ENCODE measurements at regions not wholly inside any gene's neighbourhood (a gene's known extent, or its start where the extent isn't known, plus 50 kb on each side); places are given as distances from the start of the nearest gene placed in this dataset.
"Not testable (repeated sequence)": the region's sequence is repeated elsewhere in the genome, so short reads cannot be mapped to it uniquely, and the experiment has no call there.

DNA sequence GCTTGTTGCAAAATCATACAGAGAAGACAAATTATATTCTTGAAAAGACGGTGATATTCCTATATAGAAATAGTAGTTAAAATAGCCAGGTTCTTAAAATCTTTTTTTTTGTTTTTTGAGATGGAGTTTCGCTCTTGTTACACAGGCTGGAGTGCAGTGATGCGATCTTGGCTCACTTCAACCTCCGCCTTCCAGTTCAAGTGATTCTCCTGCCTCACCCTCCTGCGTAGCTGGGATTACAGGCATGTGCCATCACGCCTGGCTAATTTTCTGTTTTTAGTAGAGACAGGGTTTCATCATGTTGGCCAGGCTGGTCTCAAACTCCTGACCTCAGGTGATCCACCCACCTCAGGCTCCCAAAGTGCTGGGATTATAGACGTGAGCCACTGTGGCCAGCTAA is 257.9 kb upstream of the CELF2 start:
- DNase-seq (ENCODE audit: extremely low read depth in 1 of 11, low read depth in 9 of 11, low spot score in 4 of 11): not testable (repeated sequence)

DNA sequence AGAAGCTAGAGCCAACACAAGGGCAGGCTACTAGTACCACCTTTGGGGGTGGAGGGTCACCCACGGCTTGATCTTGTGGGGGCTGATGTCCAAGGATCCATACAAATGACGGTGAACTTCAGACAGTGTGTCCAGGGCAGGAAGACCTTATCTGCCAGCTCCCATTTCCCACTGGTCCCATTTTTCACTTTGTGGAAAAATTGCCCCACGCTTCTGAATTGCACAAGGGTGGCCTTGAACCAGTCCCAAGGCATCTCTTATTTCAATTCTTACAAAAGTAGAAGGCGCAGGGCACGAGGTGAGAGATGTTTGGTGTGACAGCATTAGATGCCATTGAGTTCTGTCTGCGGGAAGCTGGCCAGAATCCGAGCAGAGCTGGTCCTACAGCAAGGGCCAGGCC is 252.7 kb upstream of the CELF2 start:
- no peak for DNase-seq (ENCODE audit: extremely low read depth in 1 of 11, low read depth in 9 of 11, low spot score in 4 of 11)

- no peak for DNase-seq (ENCODE audit: extremely low read depth in 1 of 11, low read depth in 9 of 11, low spot score in 4 of 11)
Observed at GRCh38 chr10:10772411-10772810, 245.3 kb upstream of the CELF2 start.

GRCh38 chr10:10772874-10773508 is 244.7 kb upstream of the CELF2 start:
- no peak for DNase-seq (ENCODE audit: extremely low read depth in 1 of 11, low read depth in 9 of 11, low spot score in 4 of 11)

GRCh38 chr10:10774416-10774815 is 243.3 kb upstream of the CELF2 start:
- no peak for DNase-seq (ENCODE audit: extremely low read depth in 1 of 11, low read depth in 9 of 11, low spot score in 4 of 11)

GRCh38 chr10:10776363-10776762 is 241.3 kb upstream of the CELF2 start:
- DNase-seq (ENCODE audit: extremely low read depth in 1 of 11, low read depth in 9 of 11, low spot score in 4 of 11): no peak

DNA sequence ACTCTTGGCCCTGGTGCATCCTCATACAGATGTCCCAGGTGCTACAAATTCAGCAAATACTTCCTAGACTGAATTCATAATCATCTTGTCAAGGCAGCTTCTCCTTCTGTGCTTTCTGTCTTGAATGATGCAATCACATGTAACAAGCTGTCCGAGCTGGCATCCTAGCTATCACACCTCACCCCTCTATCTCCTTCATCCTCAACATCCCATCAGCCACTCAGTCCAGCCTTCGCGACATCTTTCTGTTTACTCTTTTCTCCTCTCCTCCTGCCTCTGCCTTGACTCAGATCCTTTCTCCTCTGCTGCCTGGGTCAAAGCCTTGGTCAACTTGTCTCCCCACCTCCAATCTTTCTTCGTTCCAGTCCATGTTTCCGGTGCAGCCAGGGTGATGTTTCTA is 240.4 kb upstream of the CELF2 start:
- DNase-seq (ENCODE audit: extremely low read depth in 1 of 11, low read depth in 9 of 11, low spot score in 4 of 11): no peak

DNA sequence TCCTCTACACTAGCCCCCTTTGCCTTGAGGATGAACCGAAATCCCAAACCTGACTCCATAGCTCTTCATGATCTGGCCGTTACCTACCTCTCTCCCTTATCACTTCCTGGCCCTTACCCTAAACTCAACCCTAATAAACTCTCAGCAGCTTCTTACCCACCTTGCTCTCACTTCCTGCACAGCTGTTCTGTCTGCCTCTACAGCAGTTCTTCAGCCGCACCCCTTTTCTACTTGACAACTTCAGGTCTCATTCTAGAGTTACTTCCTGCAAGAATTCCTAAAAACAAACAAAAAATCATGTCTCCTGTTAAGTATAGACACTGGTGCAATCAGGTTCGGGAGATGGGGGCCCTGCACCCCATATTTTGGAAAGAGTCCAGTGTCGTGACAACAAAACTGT is 239.9 kb upstream of the CELF2 start:
- no peak for DNase-seq (ENCODE audit: extremely low read depth in 1 of 11, low read depth in 9 of 11, low spot score in 4 of 11)

DNA sequence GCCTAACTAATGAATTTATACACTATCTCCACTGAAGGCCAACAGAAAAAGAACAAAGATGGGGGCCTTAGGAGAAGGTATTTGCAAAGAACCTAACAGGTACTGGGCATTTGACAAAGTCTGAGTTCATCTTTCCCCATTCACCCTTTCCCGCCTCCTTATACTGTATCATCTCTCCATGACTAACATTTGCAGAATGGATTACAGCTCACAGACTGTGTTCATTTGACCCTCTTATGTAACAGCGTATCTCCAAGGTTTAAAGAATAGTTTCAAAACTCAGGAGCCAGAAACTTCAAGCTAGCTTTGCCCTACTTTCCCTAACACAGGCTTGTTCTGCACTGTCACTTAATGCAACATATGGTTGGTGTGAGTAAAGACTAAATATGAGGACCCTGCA is 238.7 kb upstream of the CELF2 start:
- no peak for DNase-seq (ENCODE audit: extremely low read depth in 1 of 11, low read depth in 9 of 11, low spot score in 4 of 11)

- DNase-seq (ENCODE audit: extremely low read depth in 1 of 11, low read depth in 9 of 11, low spot score in 4 of 11): no peak
Observed at GRCh38 chr10:10779511-10779910, 238.2 kb upstream of the CELF2 start.

- no peak for DNase-seq (ENCODE audit: extremely low read depth in 1 of 11, low read depth in 9 of 11, low spot score in 4 of 11)
Observed at GRCh38 chr10:10780746-10781145, 236.9 kb upstream of the CELF2 start.

DNA sequence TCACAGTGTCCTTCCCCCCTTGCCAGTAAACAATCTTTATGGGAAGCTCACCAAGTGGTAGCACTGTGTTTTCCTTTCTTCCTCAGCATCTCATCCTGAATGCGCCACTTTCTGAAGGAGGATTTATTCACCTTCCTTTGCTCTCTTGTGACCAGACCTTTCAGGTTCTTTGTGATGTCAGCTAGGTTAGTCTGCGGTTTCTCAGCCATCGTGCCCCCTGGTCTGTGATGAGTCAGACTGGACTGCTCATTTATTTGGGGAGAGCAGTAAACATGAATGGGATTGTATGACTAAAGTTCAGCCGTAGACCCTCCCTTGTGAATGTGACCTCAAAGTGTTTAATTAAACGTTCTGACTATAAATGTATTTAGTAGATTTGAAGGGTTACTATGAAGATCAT is 235.1 kb upstream of the CELF2 start:
- no peak for DNase-seq (ENCODE audit: extremely low read depth in 1 of 11, low read depth in 9 of 11, low spot score in 4 of 11)

DNA sequence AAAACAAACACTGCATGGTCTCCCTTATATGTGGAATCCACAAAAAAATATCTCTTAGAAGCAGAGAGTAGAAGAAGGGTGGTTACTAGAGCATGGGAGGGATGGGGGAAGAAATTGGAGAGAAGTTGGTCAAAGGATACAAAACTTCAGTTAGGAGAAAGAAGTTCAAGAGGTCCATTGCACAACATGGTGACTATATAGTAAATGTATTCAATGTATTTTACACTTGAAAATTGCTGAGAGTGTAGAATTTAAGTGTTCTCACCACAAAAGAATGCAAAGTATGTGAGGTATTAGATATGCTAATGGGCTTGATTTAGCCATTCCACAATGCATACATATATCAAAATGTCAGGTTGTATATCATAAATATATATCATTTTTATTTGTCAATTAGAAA is 232.0 kb upstream of the CELF2 start:
- DNase-seq (ENCODE audit: extremely low read depth in 1 of 11, low read depth in 9 of 11, low spot score in 4 of 11): no peak

- DNase-seq (ENCODE audit: extremely low read depth in 1 of 11, low read depth in 9 of 11, low spot score in 4 of 11): no peak
Observed at GRCh38 chr10:10786109-10787090, 231.3 kb upstream of the CELF2 start.

DNA sequence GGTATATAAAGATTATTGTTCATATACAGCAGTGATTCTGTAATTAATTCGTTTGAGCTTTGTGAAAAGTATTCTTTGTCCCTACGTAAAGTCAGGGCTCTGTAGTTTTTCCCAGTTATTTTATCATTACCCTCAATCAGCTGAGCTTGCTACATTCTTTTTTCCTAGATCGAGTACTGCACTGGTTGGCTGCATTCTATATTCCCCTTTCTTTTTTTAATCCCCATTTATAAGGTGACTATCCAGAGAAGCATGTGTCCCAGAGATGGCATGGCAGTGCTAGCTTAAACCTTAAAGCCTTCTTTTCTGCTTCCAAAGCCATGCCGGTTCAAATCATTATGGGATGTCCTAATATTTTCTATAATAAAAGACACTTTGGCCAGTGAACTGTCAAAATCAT is 230.1 kb upstream of the CELF2 start:
- no peak for DNase-seq (ENCODE audit: extremely low read depth in 1 of 11, low read depth in 9 of 11, low spot score in 4 of 11)

- no peak for DNase-seq (ENCODE audit: extremely low read depth in 1 of 11, low read depth in 9 of 11, low spot score in 4 of 11)
Observed at GRCh38 chr10:10788761-10789160, 228.9 kb upstream of the CELF2 start.

- DNase-seq (ENCODE audit: extremely low read depth in 1 of 11, low read depth in 9 of 11, low spot score in 4 of 11): no peak
Observed at GRCh38 chr10:10791869-10792268, 225.8 kb upstream of the CELF2 start.

- peak in 6 of 11 donors; percentile 19 to 54 (median 36) for DNase-seq (ENCODE audit: extremely low read depth in 1 of 11, low read depth in 9 of 11, low spot score in 4 of 11)
Observed at GRCh38 chr10:10792681-10793080, 225.0 kb upstream of the CELF2 start.

DNA sequence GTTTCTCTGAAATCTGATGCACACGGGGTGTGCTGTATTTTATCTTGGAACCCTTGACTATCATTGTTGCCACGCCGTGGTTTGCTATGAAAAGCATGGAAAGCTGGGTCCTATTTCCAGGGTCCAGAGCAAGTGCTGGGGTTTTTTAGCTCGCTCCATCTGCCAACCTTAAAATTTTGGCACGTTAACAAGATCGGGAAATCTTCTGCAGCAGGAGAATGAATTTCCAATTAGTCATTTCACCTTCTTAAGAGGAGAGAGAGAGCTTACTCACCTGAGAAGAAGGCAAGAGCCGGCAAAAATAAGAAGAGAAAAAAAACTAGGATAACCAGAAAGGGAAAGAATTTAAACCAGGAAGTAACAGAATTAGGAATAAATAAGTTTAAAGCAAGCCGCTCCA is 223.6 kb upstream of the CELF2 start:
- no peak for DNase-seq (ENCODE audit: extremely low read depth in 1 of 11, low read depth in 9 of 11, low spot score in 4 of 11)

GRCh38 chr10:10794791-10795191 is 222.9 kb upstream of the CELF2 start:
- no peak for DNase-seq (ENCODE audit: extremely low read depth in 1 of 11, low read depth in 9 of 11, low spot score in 4 of 11)

All from renal cortex interstitium (tissue), 11 donors.